Urinary bladder (tissue), 3 donors: ENCODE measurements at regions not wholly inside any gene's neighbourhood (a gene's known extent, or its start where the extent isn't known, plus 50 kb on each side); places are given as distances from the start of the nearest gene placed in this dataset.
"Not testable (repeated sequence)": the region's sequence is repeated elsewhere in the genome, so short reads cannot be mapped to it uniquely, and the experiment has no call there.

Experiments
- DNase-seq: peaks from one replicate; pipeline ENCODE4 v3.0.0-alpha.2; 2015; ENCODE audit errors: extremely low spot score
- H3K27ac ChIP-seq: one replicate; pipeline ENCODE4 v1.5.1; 2013; ENCODE audit warnings: low read depth, mild to moderate bottlenecking, moderate library complexity
- H3K36me3 ChIP-seq: one replicate; pipeline ENCODE4 v1.6.1; 2013; ENCODE audit warnings: mild to moderate bottlenecking, moderate library complexity; ENCODE audit not compliant: insufficient read depth
- H3K4me1 ChIP-seq: one replicate; pipeline ENCODE4 v1.6.1; 2013; ENCODE audit warnings: mild to moderate bottlenecking, moderate library complexity; ENCODE audit not compliant: insufficient read depth
- H3K4me3 ChIP-seq: one replicate; pipeline ENCODE4 v1.5.1; 2013; ENCODE audit warnings: low read depth, low read length
- WGBS: extraction: QIAGEN DNeasy Blood & Tissue Kit; methylation state at CpG from one replicate; pipeline ENCODE4 v1.1.7; 2013; 5-methylcytosine and 5-hydroxymethylcytosine counted together
- donor health status: healthy with polysubstance abuse.
- donor health status: healthy.

GRCh38 chr21:6466707-6467106 is 4054.7 kb upstream of the TPTE start:
- H3K27ac ChIP-seq, H3K4me1 ChIP-seq, H3K4me3 ChIP-seq, H3K36me3 ChIP-seq, DNase-seq: not testable (repeated sequence)
- no CpG with 5 or more reads among the region's 33 CpGs for WGBS

DNA sequence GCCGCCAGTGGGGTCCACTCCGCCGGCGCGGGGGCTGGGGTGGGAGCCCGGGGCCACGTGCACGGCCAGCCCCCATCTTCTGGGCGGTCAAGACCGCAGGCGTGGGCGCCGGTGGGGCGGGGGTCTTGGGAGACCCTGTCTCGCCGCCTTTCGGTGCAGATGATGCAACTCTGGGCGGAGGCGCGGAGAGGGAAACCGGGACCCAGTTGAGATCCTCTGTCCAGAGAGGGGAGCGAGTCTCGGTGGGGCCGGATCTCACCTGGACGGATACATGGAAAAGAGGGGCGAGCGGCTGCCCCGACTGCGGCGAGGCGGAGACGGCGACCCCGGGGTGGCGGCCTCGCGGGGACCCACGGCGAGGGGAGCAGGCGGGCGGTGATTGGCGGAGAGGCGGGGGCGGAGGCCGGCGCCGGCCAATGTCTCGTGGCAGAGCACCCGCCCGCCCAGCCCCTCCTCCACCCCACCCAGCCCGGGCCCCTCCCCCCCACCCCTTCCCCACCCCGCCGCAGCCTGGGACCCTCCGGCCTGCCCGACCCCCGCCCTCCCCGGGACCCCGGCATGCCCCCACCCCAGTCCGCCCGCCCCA is 4054.1 kb upstream of the TPTE start:
- H3K36me3 ChIP-seq, H3K4me3 ChIP-seq, H3K4me1 ChIP-seq, DNase-seq, H3K27ac ChIP-seq: not testable (repeated sequence)
- WGBS: no CpG with 5 or more reads among the region's 60 CpGs

DNA sequence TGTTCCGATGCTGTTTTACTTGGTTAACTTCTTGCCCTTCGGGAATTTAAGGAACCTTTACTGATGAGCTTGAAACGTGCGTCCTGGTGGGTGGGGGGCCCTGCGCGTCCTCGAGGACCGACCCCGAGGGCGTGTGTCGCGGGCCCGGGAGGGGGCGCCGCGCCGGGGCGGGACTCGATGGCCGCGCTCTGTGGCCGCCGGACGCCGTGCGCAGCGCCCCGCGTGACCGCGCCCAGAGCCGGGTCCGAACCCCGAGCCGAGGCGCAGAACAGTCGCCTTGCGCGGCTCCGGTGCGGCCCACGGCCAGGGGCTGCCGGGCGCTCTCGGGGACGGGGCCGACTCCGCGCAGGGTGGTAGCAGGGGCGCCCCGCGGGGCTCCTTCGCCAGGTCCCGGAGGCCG is 4053.5 kb upstream of the TPTE start:
- no CpG with 5 or more reads among the region's 55 CpGs for WGBS
- DNase-seq, H3K27ac ChIP-seq, H3K4me3 ChIP-seq, H3K4me1 ChIP-seq, H3K36me3 ChIP-seq: not testable (repeated sequence)

GRCh38 chr21:6468331-6468860 is 4053.0 kb upstream of the TPTE start:
- not testable (repeated sequence) for H3K27ac ChIP-seq, DNase-seq, H3K36me3 ChIP-seq, H3K4me3 ChIP-seq, H3K4me1 ChIP-seq
- no CpG with 5 or more reads among the region's 34 CpGs for WGBS

GRCh38 chr21:6474250-6474968 is 4047.0 kb upstream of the TPTE start:
- not testable (repeated sequence) for DNase-seq, H3K4me1 ChIP-seq, H3K4me3 ChIP-seq, H3K36me3 ChIP-seq, H3K27ac ChIP-seq
- WGBS: no CpG with 5 or more reads among the region's 25 CpGs

GRCh38 chr21:6481116-6481515 is 4040.3 kb upstream of the TPTE start:
- not testable (repeated sequence) for H3K36me3 ChIP-seq, H3K4me3 ChIP-seq, H3K27ac ChIP-seq, H3K4me1 ChIP-seq, DNase-seq
- no CpG with 5 or more reads among the region's 17 CpGs for WGBS

DNA sequence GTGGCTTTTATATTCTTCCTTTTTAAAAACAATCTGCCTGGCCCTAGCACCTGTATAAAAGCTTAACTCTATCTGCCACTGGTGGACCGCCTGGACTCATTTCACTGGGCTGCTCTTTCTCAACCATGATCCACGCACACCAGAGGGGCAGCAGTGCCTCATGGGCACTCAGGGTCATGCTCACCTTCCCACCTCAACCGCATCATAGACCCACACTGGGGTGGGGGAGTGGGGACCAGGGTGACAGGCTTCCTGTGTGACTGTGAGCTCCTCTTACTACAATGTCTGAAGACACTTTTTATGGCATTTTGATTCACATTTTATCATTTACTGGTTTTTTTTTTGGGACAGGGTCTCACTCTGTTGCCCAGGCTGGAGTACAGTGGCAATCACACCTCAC is 4038.8 kb upstream of the TPTE start:
- WGBS: 89% methylated on average over 1 of the region's 3 CpGs
- not testable (repeated sequence) for H3K4me3 ChIP-seq, DNase-seq

DNA sequence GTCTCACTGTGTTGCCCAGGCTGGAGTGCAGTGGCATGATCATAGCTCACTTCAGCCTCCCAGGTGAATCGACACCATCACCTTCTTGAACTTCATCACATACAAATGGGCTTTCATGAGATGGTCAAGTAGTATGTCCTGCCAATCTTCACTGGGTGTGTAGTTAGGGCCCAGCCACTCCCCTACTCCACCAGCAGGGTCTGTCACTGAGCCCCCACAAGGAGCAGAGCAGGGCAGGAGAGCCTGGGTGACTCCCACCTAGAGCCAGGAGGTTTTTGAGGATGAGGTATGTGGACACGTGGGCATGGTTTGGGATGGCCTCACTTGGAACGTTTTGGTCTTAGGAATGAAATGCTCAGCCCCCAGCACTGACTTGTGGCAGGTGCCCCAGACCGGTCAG is 4037.7 kb upstream of the TPTE start:
- H3K4me1 ChIP-seq, H3K4me3 ChIP-seq, H3K36me3 ChIP-seq, H3K27ac ChIP-seq, DNase-seq: not testable (repeated sequence)
- WGBS: no CpG with 5 or more reads among the region's 4 CpGs

More for the DNA sequence above, 4038.8 kb upstream of the TPTE start:
- not testable (repeated sequence) for H3K27ac ChIP-seq, H3K4me1 ChIP-seq, H3K36me3 ChIP-seq

- DNase-seq, H3K4me1 ChIP-seq, H3K4me3 ChIP-seq, H3K36me3 ChIP-seq, H3K27ac ChIP-seq: not testable (repeated sequence)
- WGBS: 96% methylated on average over 23 of the region's 26 CpGs
These were observed 4034.6 kb upstream of the TPTE start for GRCh38 chr21:6486821-6487220.

GRCh38 chr21:6492691-6493090 is 4028.7 kb upstream of the TPTE start:
- not testable (repeated sequence) for H3K27ac ChIP-seq, H3K4me3 ChIP-seq, H3K36me3 ChIP-seq, H3K4me1 ChIP-seq, DNase-seq
- WGBS: no CpG with 5 or more reads among the region's 8 CpGs

DNA sequence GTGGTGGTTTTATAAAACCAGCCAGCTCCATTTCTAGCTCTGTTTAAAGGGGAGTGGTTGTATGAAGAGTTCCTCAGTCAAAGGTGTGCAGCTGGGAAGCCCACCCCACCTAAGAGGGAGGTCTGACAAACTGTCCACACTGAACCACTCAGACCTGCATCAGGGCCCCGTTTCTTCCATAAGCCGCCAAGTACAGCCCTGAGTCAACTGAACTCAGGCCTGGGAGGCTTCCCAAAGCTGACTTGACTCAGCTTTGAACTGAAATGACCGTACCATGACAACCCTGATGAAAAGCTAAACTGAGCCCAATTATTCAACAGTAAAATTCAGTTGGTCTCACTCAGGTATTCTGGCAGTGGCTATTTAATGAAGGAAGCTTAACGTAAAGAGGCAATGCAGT is 4027.4 kb upstream of the TPTE start:
- H3K27ac ChIP-seq, H3K36me3 ChIP-seq, H3K4me3 ChIP-seq, DNase-seq, H3K4me1 ChIP-seq: not testable (repeated sequence)
- no CpG with 5 or more reads among the region's 4 CpGs for WGBS

GRCh38 chr21:6496356-6496755 is 4025.0 kb upstream of the TPTE start:
- H3K27ac ChIP-seq, H3K4me3 ChIP-seq, DNase-seq, H3K4me1 ChIP-seq, H3K36me3 ChIP-seq: not testable (repeated sequence)
- no CpG with 5 or more reads among the region's 5 CpGs for WGBS

- not testable (repeated sequence) for H3K27ac ChIP-seq, H3K36me3 ChIP-seq, DNase-seq, H3K4me1 ChIP-seq
- WGBS: 1% methylated on average over 28 of the region's 55 CpGs
- peak overlapping the region; percentile 35 for H3K4me3 ChIP-seq
These were observed 4022.7 kb upstream of the TPTE start for GRCh38 chr21:6498716-6499115.

GRCh38 chr21:6499128-6499826 is 4022.1 kb upstream of the TPTE start:
- not testable (repeated sequence) for H3K27ac ChIP-seq, H3K4me3 ChIP-seq, H3K36me3 ChIP-seq, DNase-seq, H3K4me1 ChIP-seq
- WGBS: no CpG with 5 or more reads among the region's 66 CpGs
